Prostate gland (tissue), 2 donors: ENCODE measurements at regions not wholly inside any gene's neighbourhood (a gene's known extent, or its start where the extent isn't known, plus 50 kb on each side); places are given as distances from the start of the nearest gene placed in this dataset.
"Not testable (repeated sequence)": the region's sequence is repeated elsewhere in the genome, so short reads cannot be mapped to it uniquely, and the experiment has no call there.

Experiments
- DNase-seq: peaks from one replicate; pipeline ENCODE4 v3.0.0-alpha.2; 2019; ENCODE audit warnings: low spot score
- H3K27ac ChIP-seq, 2 donors: fragments of 200-600 bp; sonication (generic); 2 replicates each; pipeline ENCODE4 v1.5.1; 2017 to 2019
- H3K27me3 ChIP-seq: fragments of 200-600 bp; sonication (generic); replicated peaks from 2 replicates; pipeline ENCODE4 v1.5.1; 2019; ENCODE audit not compliant: insufficient read depth
- H3K36me3 ChIP-seq, 2 donors: fragments of 200-600 bp; sonication (generic); 1 replicate in 1 of 2; 2 replicates in 1 of 2; pipeline versions ENCODE4 v1.5.1 to v1.8.1; 2017 to 2019
- H3K4me1 ChIP-seq: fragments of 200-600 bp; sonication (generic); replicated peaks from 2 replicates; pipeline ENCODE4 v1.5.1; 2019
- H3K4me3 ChIP-seq, 2 donors: fragments of 200-600 bp; sonication (generic); 2 replicates each; pipeline ENCODE4 v1.5.1; 2017 to 2019
- H3K9me3 ChIP-seq: fragments of 200-600 bp; sonication (generic); 2 replicates; pipeline ENCODE4 v1.5.1; 2017
- POLR2A ChIP-seq: fragments of 450-650 bp; IDR thresholded peaks from one replicate; pipeline ENCODE4 v1.6.1; 2016; ENCODE audit warnings: antibody characterized with exemption, mild to moderate bottlenecking
- POLR2AphosphoS5 ChIP-seq: sonication (generic); formaldehyde crosslinking; IDR thresholded peaks from one replicate; pipeline ENCODE4 v1.6.1; 2017; ENCODE audit warnings: antibody characterized with exemption
- WGBS: methylation state at CpG from one replicate; pipeline ENCODE4 v1.1.5; 2018; 5-methylcytosine and 5-hydroxymethylcytosine counted together
- intact Hi-C: fragments of 100-400 bp; cut with DNase I; formaldehyde crosslinking; loops from one replicate; pipeline ENCODE4 v1.14.2; 2022
- TF ChIP-seq, protein P1 (sequence below), 4 experiments: fragments of 200-600 bp in 2 of 4; fragments of 450-650 bp in 2 of 4; sonication (generic) in 2 of 4; IDR thresholded peaks; 1 replicate in 3 of 4; 2 replicates in 1 of 4; pipeline ENCODE4 v1.5.1; 2016 to 2019; ENCODE audit warnings: antibody characterized with exemption in 4 of 4, mild to moderate bottlenecking in 2 of 4, moderate library complexity in 2 of 4

GRCh38 chr12:58668871-58669270, 251.4 kb downstream of the LRIG3 start:
- H3K36me3 ChIP-seq, result no peaks in the 10 kb centered on the region
- intact Hi-C loops, result no loop called here
- no peaks in the 10 kb centered on the region for H3K9me3 ChIP-seq
- TF ChIP-seq, protein P1, sequence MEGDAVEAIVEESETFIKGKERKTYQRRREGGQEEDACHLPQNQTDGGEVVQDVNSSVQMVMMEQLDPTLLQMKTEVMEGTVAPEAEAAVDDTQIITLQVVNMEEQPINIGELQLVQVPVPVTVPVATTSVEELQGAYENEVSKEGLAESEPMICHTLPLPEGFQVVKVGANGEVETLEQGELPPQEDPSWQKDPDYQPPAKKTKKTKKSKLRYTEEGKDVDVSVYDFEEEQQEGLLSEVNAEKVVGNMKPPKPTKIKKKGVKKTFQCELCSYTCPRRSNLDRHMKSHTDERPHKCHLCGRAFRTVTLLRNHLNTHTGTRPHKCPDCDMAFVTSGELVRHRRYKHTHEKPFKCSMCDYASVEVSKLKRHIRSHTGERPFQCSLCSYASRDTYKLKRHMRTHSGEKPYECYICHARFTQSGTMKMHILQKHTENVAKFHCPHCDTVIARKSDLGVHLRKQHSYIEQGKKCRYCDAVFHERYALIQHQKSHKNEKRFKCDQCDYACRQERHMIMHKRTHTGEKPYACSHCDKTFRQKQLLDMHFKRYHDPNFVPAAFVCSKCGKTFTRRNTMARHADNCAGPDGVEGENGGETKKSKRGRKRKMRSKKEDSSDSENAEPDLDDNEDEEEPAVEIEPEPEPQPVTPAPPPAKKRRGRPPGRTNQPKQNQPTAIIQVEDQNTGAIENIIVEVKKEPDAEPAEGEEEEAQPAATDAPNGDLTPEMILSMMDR (IDR thresholded peaks at IDR 0.05), result no peak
- no peak for TF ChIP-seq POLR2A
- H3K27ac ChIP-seq, result no peak overlapping the region
- DNase-seq, result no peak
- H3K27me3 ChIP-seq, result no peaks in the 10 kb centered on the region
- H3K4me3 ChIP-seq, result no peak overlapping the region
- no peaks in the 10 kb centered on the region for H3K4me1 ChIP-seq
- 83% methylated on average over 1 of the region's 1 CpG for WGBS

DNA sequence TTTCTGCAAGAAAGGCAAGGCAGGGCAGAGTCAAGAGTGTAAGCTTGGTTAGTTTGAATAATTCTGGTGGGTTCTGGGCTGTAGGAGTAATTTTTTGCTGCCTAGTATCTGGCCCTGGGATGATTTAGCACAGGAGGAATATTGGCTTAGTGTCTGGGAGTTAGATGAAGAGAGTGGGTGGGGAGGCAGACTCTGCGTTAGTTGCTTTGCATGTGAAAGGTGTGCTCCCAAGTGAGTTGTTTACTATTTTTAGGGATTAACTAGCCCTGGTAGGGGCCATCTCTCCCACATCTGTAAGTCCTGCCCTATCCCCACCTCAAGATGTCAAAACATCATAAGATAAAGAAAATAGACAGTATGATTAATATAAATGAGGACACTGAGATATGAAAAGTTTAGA, 249.7 kb downstream of the LRIG3 start:
- 81% methylated on average over 1 of the region's 1 CpG for WGBS
- H3K4me1 ChIP-seq, result no peaks in the 10 kb centered on the region
- no peaks in the 10 kb centered on the region for H3K27me3 ChIP-seq
- no peak for DNase-seq
- intact Hi-C loops, result no loop called here
- no peak overlapping the region for H3K27ac ChIP-seq
- H3K4me3 ChIP-seq, result no peak overlapping the region
- no peaks in the 10 kb centered on the region for H3K36me3 ChIP-seq
- no peaks in the 10 kb centered on the region for H3K9me3 ChIP-seq
- TF ChIP-seq POLR2A (no peak), POLR2AphosphoS5 (no peak)
- TF ChIP-seq, protein P1 (IDR thresholded peaks at IDR 0.05), result no peak

DNA sequence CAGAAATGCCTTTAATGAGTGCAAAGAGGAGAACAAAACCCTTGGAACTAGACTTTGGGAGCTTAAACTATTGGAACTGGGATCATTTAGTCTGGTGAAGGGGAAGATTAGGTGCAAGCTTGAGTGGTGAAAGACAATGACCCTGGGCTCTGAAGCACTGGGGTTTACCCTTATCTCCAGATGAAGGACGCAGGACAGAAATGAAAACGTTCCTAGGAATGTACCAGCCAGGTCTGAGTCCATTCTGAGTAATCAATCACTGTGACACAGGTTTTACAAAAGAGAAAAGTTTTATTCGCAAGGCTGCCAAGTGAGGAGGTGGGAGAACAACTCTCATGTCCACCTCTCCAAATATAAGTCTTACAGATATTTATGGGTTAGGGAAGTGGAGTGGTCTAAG, 249.1 kb downstream of the LRIG3 start:
- 61% methylated on average over 3 of the region's 3 CpGs for WGBS

DNA sequence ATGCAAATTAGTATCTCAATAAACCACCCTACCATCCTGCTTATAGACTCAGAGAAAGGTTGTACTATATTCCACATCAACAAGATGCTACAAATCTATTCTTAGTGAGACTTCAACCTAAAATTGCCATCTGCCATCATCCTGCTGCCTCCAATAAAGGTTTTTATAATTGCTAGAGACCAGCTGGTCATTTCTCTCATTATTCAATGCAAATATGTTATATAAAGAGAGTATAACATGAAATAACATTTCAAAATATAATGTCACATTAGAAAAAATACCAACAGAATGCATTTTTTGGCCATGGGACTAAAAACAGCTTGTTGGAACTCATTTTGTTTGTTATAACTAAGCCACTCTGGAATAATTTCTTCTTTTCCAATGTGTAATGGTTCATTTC, 247.3 kb downstream of the LRIG3 start:
- H3K27me3 ChIP-seq, result no peaks in the 10 kb centered on the region
- H3K4me1 ChIP-seq, result no peaks in the 10 kb centered on the region
- intact Hi-C loops, result no loop called here
- TF ChIP-seq POLR2AphosphoS5 (no peak), POLR2A (no peak)
- TF ChIP-seq, protein P1 (IDR thresholded peaks at IDR 0.05), result no peak
- no peak for DNase-seq
- no peaks in the 10 kb centered on the region for H3K36me3 ChIP-seq
- H3K27ac ChIP-seq, result no peak overlapping the region
- H3K4me3 ChIP-seq, result no peak overlapping the region
- H3K9me3 ChIP-seq, result no peaks in the 10 kb centered on the region

More for the DNA sequence above, 249.1 kb downstream of the LRIG3 start:
- intact Hi-C loops, result no loop called here
- H3K9me3 ChIP-seq, result no peaks in the 10 kb centered on the region
- H3K27ac ChIP-seq, result no peak overlapping the region
- H3K36me3 ChIP-seq, result no peaks in the 10 kb centered on the region
- TF ChIP-seq, protein P1 (IDR thresholded peaks at IDR 0.05), result no peak
- TF ChIP-seq POLR2A, result no peak
- no peak for TF ChIP-seq POLR2AphosphoS5
- no peaks in the 10 kb centered on the region for H3K4me1 ChIP-seq
- no peaks in the 10 kb centered on the region for H3K27me3 ChIP-seq
- no peak for DNase-seq
- H3K4me3 ChIP-seq, result no peak overlapping the region

DNA sequence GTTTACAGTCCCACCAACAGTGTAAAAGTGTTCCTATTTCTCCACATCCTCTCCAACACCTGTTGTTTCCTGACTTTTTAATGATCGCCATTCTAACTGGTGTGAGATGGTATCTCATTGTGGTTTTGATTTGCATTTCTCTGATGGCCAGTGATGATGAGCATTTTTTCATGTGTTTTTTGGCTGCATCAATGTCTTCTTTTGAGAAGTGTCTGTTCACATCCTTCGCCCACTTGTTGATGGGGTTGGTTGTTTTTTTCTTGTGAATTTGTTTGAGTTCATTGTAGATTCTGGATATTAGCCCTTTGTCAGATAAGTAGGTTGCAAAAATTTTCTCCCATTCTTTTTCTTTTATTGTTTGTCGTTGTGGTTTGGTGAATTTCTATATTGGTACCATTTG, 242.5 kb downstream of the LRIG3 start:
- H3K27me3 ChIP-seq, H3K9me3 ChIP-seq, H3K4me3 ChIP-seq, intact Hi-C loops, DNase-seq, H3K27ac ChIP-seq, H3K36me3 ChIP-seq, H3K4me1 ChIP-seq: not testable (repeated sequence)
- 96% methylated on average over 3 of the region's 3 CpGs for WGBS
